ENCODE measurements at regions not wholly inside any gene's neighbourhood (a gene's known extent, or its start where the extent isn't known, plus 50 kb on each side); places are given as distances from the start of the nearest gene placed in this dataset.

- Mint-ChIP-seq H3K36me3 (no peaks in the 10 kb centered on the region), H3K9me3 (peaks cover 8% of the 10 kb centered on the region), H3K4me3 (no peak overlapping the region), H3K4me1 (peaks cover 34% of the 10 kb centered on the region), H3K27me3 (ENCODE audit: low read depth) (no peaks in the 10 kb centered on the region), H3K27ac (no peak overlapping the region)
- DNase-seq (ENCODE audit: low spot score in 2 of 2, unreplicated experiment in 2 of 2) = no peak
- TF ChIP-seq CTCF (IDR thresholded peaks at IDR 0.05; ENCODE audit: unreplicated experiment) = no peak
These were observed 50.3 kb upstream of the SPRED1 start for GRCh38 chr15:38202361-38202760.

Measured in mesothelial cell of epicardium (in vitro differentiated cells).